GM18867 (cell line): ENCODE measurements at regions not wholly inside any gene's neighbourhood (a gene's known extent, or its start where the extent isn't known, plus 50 kb on each side); places are given as distances from the start of the nearest gene placed in this dataset.

ENCODE experiments used
- ATAC-seq: cut with Tn5 transposase; IDR thresholded peaks from one replicate; pipeline ENCODE4 v1.9.1; 2021; ENCODE audit warnings: mild to moderate bottlenecking, moderate library complexity; ENCODE audit not compliant: unreplicated experiment

GRCh38 chr7:17512181-17512675 is 213.8 kb downstream of the AHR start:
- no peak for ATAC-seq

- no peak for ATAC-seq
These were observed 218.3 kb downstream of the AHR start for GRCh38 chr7:17516771-17517170.

GRCh38 chr7:17520941-17521340 is 222.5 kb downstream of the AHR start:
- ATAC-seq = no peak

GRCh38 chr7:17521437-17521836 is 223.0 kb downstream of the AHR start:
- ATAC-seq = no peak

- ATAC-seq = no peak
These were observed 225.6 kb downstream of the AHR start for GRCh38 chr7:17523813-17524739.

GRCh38 chr7:17524746-17525145 is 226.3 kb downstream of the AHR start:
- no peak for ATAC-seq

- ATAC-seq = no peak
These were observed 228.2 kb downstream of the AHR start for GRCh38 chr7:17526621-17527020.

- no peak for ATAC-seq
These were observed 230.2 kb downstream of the AHR start for GRCh38 chr7:17528636-17529035.

GRCh38 chr7:17530244-17530643 is 231.8 kb downstream of the AHR start:
- ATAC-seq = no peak

GRCh38 chr7:17530741-17531421 is 232.4 kb downstream of the AHR start:
- peak; percentile 81 for ATAC-seq

- ATAC-seq = no peak
These were observed 234.5 kb downstream of the AHR start for GRCh38 chr7:17532861-17533404.

GRCh38 chr7:17534348-17534747 is 235.9 kb downstream of the AHR start:
- ATAC-seq = no peak

GRCh38 chr7:17535776-17536175 is 237.3 kb downstream of the AHR start:
- no peak for ATAC-seq

GRCh38 chr7:17544401-17544800 is 245.9 kb downstream of the AHR start:
- no peak for ATAC-seq

- ATAC-seq = no peak
These were observed 246.9 kb downstream of the AHR start for GRCh38 chr7:17545348-17545747.

GRCh38 chr7:17546189-17546588 is 247.7 kb downstream of the AHR start:
- ATAC-seq = no peak

- no peak for ATAC-seq
These were observed 248.1 kb downstream of the AHR start for GRCh38 chr7:17546592-17546991.

GRCh38 chr7:17548014-17548653 is 249.7 kb downstream of the AHR start:
- ATAC-seq = no peak

GRCh38 chr7:17549406-17549805 is 251.0 kb downstream of the AHR start:
- no peak for ATAC-seq

GRCh38 chr7:17552373-17552772 is 253.9 kb downstream of the AHR start:
- no peak for ATAC-seq

GRCh38 chr7:17552952-17553351 is 254.5 kb downstream of the AHR start:
- ATAC-seq = no peak
